ENCODE measurements at regions not wholly inside any gene's neighbourhood (a gene's known extent, or its start where the extent isn't known, plus 50 kb on each side); places are given as distances from the start of the nearest gene placed in this dataset.

- no peak for TF ChIP-seq TAF1 (conservative IDR thresholded peaks at IDR 0.05)
- TF ChIP-seq RAD21 (IDR thresholded peaks at IDR 0.05): no peak
These were observed 132.3 kb upstream of the ZNF608 start for GRCh38 chr5:124878583-124879342.

All from liver (tissue), 2 donors.